ENCODE measurements at regions not wholly inside any gene's neighbourhood (a gene's known extent, or its start where the extent isn't known, plus 50 kb on each side); places are given as distances from the start of the nearest gene placed in this dataset.
"Not testable (repeated sequence)": the region's sequence is repeated elsewhere in the genome, so short reads cannot be mapped to it uniquely, and the experiment has no call there.

- no peak for DNase-seq
Observed at GRCh38 chr10:33067481-33067880, 109.5 kb upstream of the ITGB1 start.

DNA sequence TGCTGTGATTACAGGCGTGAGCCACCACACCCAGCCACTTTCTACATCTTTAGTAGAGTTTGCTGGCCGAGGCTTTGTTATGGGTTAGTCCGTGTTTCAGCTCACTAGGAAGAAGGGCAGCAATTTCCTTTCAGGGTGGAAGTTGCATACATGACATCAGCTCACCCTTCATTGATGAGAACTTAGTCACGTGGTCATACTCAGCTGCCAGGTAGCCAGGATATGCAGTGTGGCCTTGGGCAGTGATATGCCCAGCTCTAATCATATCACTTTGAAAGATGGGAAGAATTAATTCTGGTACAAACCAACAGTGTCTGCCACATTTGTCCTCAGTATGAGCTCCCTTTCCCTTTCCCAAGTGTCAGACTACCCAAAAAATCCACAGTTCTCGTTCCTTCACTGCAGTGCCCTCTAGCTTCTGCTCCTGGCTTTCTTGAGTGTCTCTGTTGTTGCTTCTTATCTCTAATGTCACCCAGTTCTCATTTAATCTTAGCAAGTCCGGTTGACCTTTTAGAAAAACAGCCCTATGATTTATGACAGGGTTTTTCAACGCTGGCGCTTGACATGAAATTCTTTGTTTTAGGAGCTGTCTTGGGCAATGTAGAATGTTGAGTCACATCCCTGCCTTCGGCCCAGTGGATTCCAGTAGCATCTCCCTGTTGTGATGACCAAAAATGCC lies 108.7 kb upstream of the ITGB1 start:
- DNase-seq: no peak

- no peak for DNase-seq
Observed at GRCh38 chr10:33065111-33065510, 107.1 kb upstream of the ITGB1 start.

DNA sequence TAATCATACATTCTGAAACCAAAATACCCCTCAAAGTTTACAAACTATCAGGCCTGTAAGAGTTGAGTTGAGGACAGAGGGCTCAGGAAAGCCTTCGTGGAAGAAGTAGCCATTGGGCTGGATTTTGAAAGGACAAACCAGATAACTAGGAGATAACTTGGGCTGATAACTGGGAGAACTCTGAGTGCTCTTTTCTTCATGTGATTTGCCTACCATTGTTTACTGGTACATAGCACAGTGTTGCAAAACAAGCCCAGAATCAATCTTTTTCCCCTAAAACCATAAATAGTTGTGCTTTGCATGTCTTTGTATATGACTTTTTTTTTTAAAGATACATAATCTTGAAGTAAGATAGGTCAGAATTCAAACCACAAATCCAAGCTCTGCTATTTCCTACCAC lies 106.7 kb upstream of the ITGB1 start:
- DNase-seq: no peak

DNA sequence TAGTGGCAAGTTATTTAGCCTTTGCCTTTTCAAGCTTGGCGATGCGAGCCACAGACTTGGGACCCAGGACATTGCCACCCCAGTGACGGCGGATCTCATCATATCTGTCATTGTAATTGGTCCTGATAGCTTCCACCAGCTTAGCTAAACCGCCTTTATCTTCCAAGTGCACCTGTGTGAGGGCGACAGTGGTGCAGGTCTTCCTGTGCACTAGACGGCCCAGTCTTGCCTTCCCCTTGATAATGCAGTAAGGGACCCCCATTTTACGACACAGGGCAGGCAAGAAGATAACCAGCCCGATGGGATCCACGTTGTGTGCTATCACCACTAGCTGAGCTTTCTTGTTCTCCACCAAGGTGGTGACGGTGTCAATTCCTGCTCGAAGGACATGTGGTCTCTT lies 99.6 kb upstream of the ITGB1 start:
- no peak for DNase-seq

DNA sequence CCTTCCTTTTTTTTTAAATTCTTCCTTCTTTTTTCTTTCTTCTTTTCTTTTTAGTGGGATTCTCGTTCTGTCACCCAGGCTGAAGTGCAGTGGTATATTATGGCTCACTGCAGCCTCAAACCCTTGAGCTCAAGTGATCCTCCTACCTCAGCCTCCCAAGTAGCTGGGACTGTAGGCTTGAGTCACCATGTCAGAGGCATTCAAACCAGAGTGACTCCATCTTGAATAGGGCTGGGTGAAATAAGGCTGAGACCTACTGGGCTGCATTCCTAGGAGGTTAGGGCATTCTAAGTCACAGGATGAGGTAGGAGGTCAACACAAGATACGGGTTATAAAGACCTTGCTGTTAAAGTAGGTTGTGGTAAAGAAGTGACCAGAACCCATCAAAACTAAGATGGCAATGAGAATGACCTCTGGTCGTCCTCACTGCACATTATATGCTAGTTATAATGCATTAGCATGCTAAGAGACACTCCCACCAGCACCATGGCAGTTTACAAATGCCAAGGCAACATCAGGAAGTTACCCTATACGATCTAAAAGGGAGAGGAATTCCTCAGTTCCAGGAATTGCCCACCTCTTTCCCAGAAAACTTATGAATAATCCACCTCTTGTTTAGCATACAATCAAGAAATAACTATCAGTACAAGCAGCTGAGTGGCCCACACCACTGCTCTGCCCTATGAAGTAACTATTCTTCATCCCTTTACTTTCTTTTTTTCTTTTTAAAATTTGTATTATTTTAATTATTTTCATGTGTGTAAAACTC lies 99.0 kb upstream of the ITGB1 start:
- no peak for DNase-seq

- no peak for DNase-seq
Observed at GRCh38 chr10:33055625-33056024, 97.6 kb upstream of the ITGB1 start.

- DNase-seq: no peak
Observed at GRCh38 chr10:33052915-33053810, 95.1 kb upstream of the ITGB1 start.

- DNase-seq: peak; percentile 61
Observed at GRCh38 chr10:33052263-33052875, 94.3 kb upstream of the ITGB1 start.

DNA sequence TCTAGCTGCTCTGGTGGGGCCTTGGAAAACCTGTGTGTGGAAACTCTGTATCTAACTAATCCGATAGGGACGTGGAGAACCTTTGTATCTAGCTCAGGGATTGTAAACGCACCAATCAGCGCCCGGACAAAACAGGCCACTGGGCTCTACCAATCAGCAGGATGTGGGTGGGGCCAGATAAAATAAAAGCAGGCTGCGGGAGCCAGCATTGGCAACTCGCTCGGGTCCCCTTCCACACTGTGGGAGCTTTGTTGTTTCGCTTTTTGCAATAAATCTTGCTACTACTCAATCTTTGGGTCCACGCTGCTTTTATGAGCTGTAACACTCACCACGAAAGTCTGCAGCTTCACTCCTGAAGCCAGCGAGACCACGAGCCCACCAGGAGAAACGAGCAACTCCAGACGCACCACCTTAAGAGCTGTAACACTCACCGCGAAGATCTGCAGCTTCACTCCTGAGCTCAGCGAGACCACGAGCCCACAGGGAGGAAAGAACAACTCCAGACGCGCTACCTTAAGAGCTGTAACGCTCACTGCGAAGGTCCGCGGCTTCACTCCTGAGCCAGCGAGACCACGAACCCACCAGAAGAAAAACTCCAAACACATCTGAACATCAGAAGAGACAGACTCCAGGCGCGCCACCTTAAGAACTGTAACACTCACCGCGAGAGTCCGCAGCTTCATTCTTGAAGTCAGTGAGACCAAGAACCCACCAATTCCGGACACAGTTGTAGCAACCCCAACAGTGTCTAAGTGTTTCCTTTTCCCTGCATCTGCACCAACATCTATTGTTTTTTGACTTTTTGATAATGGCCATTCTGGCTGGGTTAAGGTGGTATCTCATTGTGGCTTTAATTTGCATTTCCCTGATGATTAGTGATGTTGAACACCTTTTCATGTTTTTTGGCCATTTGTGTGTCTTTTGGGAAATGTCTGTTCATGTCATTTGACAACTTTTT lies 92.2 kb upstream of the ITGB1 start:
- not testable (repeated sequence) for DNase-seq

GRCh38 chr10:33048223-33048622 lies 90.2 kb upstream of the ITGB1 start:
- DNase-seq: no peak

DNA sequence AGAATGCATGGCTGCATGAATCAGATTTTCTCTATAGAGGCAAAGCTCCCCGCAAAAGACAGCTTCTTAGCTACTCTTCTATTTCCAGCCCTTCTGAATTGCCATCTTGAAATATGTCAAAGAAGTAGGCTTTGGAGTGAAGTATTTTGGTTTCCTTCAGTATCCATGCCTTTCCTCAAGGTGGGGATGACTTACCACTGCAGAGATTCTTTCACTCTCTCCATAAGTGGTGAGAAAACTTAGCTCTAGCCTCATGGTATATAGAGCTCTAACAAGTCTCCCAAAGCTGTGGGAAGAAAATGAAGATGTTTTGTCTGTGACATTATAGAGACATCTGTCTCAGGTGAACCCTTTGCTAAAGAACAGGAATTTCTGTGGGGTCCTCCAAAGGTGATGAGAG lies 89.6 kb upstream of the ITGB1 start:
- no peak for DNase-seq

DNA sequence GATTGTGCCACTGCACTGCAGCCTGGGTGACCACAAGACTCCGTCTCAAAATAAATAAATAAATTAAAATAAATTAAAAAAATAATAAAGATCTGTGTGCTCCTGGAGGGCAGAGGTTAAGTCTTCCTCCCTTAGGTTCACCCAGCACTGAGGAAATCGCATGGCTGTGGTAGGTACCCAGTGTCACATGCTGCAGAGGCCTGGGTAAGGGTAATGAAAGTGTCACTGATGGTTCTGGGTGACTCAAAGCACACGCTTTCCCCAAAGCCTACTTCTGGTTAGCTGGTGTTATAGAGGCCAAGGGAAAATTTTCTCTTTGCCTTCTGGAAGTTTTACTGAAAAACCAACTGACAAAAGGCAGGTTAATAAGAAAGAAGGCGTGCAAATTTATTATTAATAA lies 88.8 kb upstream of the ITGB1 start:
- no peak for DNase-seq

DNA sequence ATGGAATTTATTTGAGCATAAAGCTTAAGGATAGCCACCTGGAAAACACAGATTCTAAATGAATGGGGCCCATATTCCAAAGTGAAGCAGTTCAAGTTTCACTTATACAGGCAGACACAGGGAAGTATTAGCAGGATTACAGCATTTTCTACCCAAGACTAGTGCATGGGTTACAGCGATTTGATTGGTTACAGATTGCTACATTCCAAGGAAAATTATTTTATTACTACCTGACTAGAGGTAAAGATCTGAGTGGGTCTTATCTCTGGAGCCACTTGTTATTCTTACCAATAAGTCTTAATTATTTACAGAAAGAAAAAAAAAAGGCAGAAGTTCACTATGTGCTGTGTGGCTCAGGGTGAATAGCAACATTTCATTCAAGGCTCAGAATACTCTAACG lies 87.4 kb upstream of the ITGB1 start:
- DNase-seq: no peak

DNA sequence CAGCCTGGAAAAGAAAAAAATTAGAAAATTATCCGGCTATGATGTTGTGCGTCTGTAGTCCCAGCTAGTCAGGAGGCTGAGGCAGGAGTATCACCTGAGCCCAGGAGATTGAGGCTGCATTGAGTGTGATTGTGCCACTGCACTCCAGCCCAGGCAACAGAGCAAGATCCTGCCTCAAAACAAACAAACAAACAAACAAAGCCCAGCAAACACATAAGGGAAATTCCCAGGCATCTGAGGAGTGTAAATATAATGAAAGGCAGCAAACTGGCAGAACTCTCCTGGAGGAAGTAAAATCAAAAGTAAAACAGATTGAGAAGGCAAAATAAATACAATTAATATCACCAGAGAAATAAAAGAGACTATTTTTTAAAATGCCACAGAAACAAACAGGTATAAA lies 84.5 kb upstream of the ITGB1 start:
- no peak for DNase-seq

GRCh38 chr10:33041783-33042437 lies 83.9 kb upstream of the ITGB1 start:
- DNase-seq: no peak

DNA sequence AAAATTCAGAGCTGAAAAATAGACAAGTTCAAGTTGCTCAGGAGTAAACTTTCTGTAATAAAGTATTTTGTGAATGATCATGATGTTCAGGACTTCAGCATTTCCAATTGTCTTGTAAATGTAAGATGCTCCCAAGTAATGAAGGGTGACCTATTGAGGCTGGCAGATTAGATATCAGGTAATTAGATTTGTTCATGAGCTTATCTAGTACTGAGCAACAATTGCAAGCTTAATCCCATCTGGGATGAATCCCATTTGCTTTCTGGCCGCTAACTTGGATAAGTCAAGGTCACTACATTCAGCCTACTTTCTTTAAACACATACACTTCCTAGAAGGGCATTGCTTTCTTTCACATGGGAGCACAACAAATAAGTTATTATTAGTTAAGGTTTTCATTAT lies 82.4 kb upstream of the ITGB1 start:
- DNase-seq: no peak

GRCh38 chr10:33039181-33039580 lies 81.2 kb upstream of the ITGB1 start:
- no peak for DNase-seq

DNA sequence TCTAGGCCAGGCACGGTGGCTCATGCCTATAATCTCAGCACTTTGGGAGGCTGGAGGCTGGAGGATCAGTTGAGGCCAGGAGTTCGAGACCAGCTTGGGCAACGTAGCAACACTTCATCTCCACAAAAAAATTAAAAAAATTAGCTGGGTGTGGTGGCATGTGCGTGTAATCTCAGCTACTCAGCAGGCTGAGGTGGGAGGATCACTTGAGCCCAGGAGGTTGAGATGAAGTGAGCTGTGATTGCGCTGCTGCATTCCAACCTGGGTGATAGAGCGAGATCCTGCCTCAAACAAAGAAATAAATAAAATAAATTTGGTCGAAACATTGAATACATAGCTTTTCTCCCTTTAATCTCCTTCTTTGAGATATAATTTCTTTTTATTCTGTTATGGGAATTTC lies 80.6 kb upstream of the ITGB1 start:
- no peak for DNase-seq

- DNase-seq: no peak
Observed at GRCh38 chr10:33037726-33038125, 79.7 kb upstream of the ITGB1 start.

GRCh38 chr10:33036670-33037069 lies 78.6 kb upstream of the ITGB1 start:
- no peak for DNase-seq

- DNase-seq: no peak
Observed at GRCh38 chr10:33035411-33035810, 77.4 kb upstream of the ITGB1 start.
